OCI-LY7 (cell line): ENCODE measurements at regions not wholly inside any gene's neighbourhood (a gene's known extent, or its start where the extent isn't known, plus 50 kb on each side); places are given as distances from the start of the nearest gene placed in this dataset.

ENCODE experiments used
- BruUV-seq: library from RNA; stranded (reverse); fragments of 400-500 nt; replicated peaks from 2 replicates; lab custom pipeline; 2021; lab: Mats Ljungman, UMichigan
- CTCF ChIA-PET: fragments of 300-600 bp; sonication (Branson Sonifier 250); formaldehyde crosslinking; loops from one replicate; lab custom pipeline; 2022; ENCODE audit warnings: antibody characterized with exemption; ENCODE audit not compliant: unreplicated experiment; lab: Charles Lee
- POLR2A ChIA-PET: fragments of 300-600 bp; sonication (Branson Sonifier 250); formaldehyde crosslinking; loops from one replicate; lab custom pipeline; 2022; ENCODE audit warnings: antibody characterized with exemption; lab: Charles Lee
- DNase-seq: peaks from one replicate; pipeline ENCODE4 v3.0.0-alpha.2; 2015; ENCODE audit warnings: low spot score
- H2AFZ ChIP-seq: fragments of 200-600 bp; sonication (generic), shearing (Covaris generic); 2 replicates; pipeline ENCODE4 v1.6.1; 2014; ENCODE audit warnings: mild to moderate bottlenecking, antibody characterized with exemption, low read length, moderate library complexity
- H3K27ac ChIP-seq: fragments of 200-600 bp; sonication (generic); 2 replicates; pipeline ENCODE4 v1.5.1; 2014; ENCODE audit warnings: mixed run types, low read depth, mild to moderate bottlenecking, moderate library complexity, low read length, inconsistent platforms; ENCODE audit not compliant: poor library complexity, severe bottlenecking
- H3K36me3 ChIP-seq: fragments of 200-600 bp; sonication (generic); 2 replicates; pipeline ENCODE4 v1.6.1; 2014; ENCODE audit warnings: mild to moderate bottlenecking, antibody characterized with exemption, low read length, moderate library complexity, mixed read lengths; ENCODE audit not compliant: insufficient read depth
- H3K4me1 ChIP-seq: fragments of 200-600 bp; sonication (generic); 2 replicates; pipeline ENCODE4 v1.5.1; 2014; ENCODE audit warnings: mild to moderate bottlenecking, low read length; ENCODE audit not compliant: insufficient read depth, poor library complexity, severe bottlenecking
- H3K4me2 ChIP-seq: fragments of 200-600 bp; sonication (generic); 2 replicates; pipeline ENCODE4 v1.6.1; 2014; ENCODE audit warnings: mild to moderate bottlenecking, low read length
- H3K4me3 ChIP-seq: fragments of 200-600 bp; sonication (generic); 2 replicates; pipeline ENCODE4 v1.5.1; 2014; ENCODE audit warnings: mild to moderate bottlenecking, low read depth, low read length; ENCODE audit not compliant: poor library complexity, severe bottlenecking
- H3K79me2 ChIP-seq: fragments of 200-600 bp; sonication (generic); 2 replicates; pipeline ENCODE4 v1.6.1; 2016; ENCODE audit warnings: low read depth, mild to moderate bottlenecking, low read length, moderate library complexity, mixed read lengths; ENCODE audit not compliant: insufficient read depth
- H3K9me2 ChIP-seq: fragments of 200-600 bp; sonication (generic); 2 replicates; pipeline ENCODE4 v1.6.1; 2016; ENCODE audit warnings: mild to moderate bottlenecking, low read length, mixed read lengths; ENCODE audit not compliant: insufficient read depth
- H3K9me3 ChIP-seq: fragments of 200-600 bp; sonication (generic); 2 replicates; pipeline ENCODE4 v1.6.1; 2014; ENCODE audit warnings: mild to moderate bottlenecking, mixed run types, low read length, mixed read lengths
- H4K20me1 ChIP-seq: fragments of 200-600 bp; sonication (generic); 2 replicates; pipeline ENCODE4 v1.6.1; 2014; ENCODE audit warnings: mild to moderate bottlenecking, antibody characterized with exemption, low read length, moderate library complexity, mixed read lengths; ENCODE audit not compliant: insufficient read depth
- CTCF ChIP-seq: fragments of 200-600 bp; sonication (generic); conservative IDR thresholded peaks from 2 replicates; pipeline ENCODE4 v1.5.1; 2014; ENCODE audit warnings: mild to moderate bottlenecking, antibody characterized with exemption, low read length, moderate library complexity, mixed read lengths
- EZH2phosphoT487 ChIP-seq: fragments of 200-600 bp; sonication (generic); IDR thresholded peaks from 2 replicates; pipeline ENCODE4 v1.6.1; 2018; ENCODE audit warnings: low read depth, borderline replicate concordance, mild to moderate bottlenecking, mixed run types, antibody characterized with exemption, low read length, moderate library complexity, mixed read lengths
- intact Hi-C: fragments of 100-400 bp; cut with micrococcal nuclease; formaldehyde crosslinking; loops from one replicate; pipeline ENCODE4 v1.10.0; 2022; ENCODE audit not compliant: unreplicated experiment

- H3K9me3 ChIP-seq = no peaks in the 10 kb centered on the region
- ChIA-PET CTCF (no interaction called here), POLR2A (no interaction called here)
- no peak for DNase-seq
- intact Hi-C loops = no loop called here
- H3K27ac ChIP-seq = no peak overlapping the region
- no peak overlapping the region for H3K4me3 ChIP-seq
- H3K9me2 ChIP-seq = no peaks in the 10 kb centered on the region
- no peaks in the 10 kb centered on the region for H4K20me1 ChIP-seq
- H3K79me2 ChIP-seq = no peaks in the 10 kb centered on the region
- H3K36me3 ChIP-seq = no peaks in the 10 kb centered on the region
- H2AFZ ChIP-seq = no peak overlapping the region
- no peaks in the 10 kb centered on the region for H3K4me1 ChIP-seq
- no peak overlapping the region for H3K4me2 ChIP-seq
- TF ChIP-seq EZH2phosphoT487 (no peak), CTCF (no peak)
- BruUV-seq = no TSS peak
Observed at GRCh38 chr14:63781686-63782085, 53.8 kb upstream of the SGPP1 start.

- no peaks in the 10 kb centered on the region for H3K36me3 ChIP-seq
- no peaks in the 10 kb centered on the region for H3K9me3 ChIP-seq
- no peaks in the 10 kb centered on the region for H4K20me1 ChIP-seq
- no peak overlapping the region for H3K4me3 ChIP-seq
- H3K79me2 ChIP-seq = no peaks in the 10 kb centered on the region
- BruUV-seq = no TSS peak
- H3K27ac ChIP-seq = no peak overlapping the region
- H2AFZ ChIP-seq = no peak overlapping the region
- ChIA-PET CTCF (no interaction called here), POLR2A (no interaction called here)
- TF ChIP-seq EZH2phosphoT487 (no peak), CTCF (no peak)
- H3K4me2 ChIP-seq = no peak overlapping the region
- no peaks in the 10 kb centered on the region for H3K4me1 ChIP-seq
- no peaks in the 10 kb centered on the region for H3K9me2 ChIP-seq
- intact Hi-C loops = no loop called here
- no peak for DNase-seq
Observed at GRCh38 chr14:63782683-63783389, 55.0 kb upstream of the SGPP1 start.

- CTCF ChIA-PET = no interaction called here
Observed at GRCh38 chr14:63788011-63788933, 60.4 kb upstream of the SGPP1 start.

More at GRCh38 chr14:63788011-63788933, 60.4 kb upstream of the SGPP1 start:
- intact Hi-C loops = no loop called here
- no peaks in the 10 kb centered on the region for H3K79me2 ChIP-seq
- no peak overlapping the region for H2AFZ ChIP-seq
- BruUV-seq = no TSS peak
- no peak overlapping the region for H3K4me3 ChIP-seq
- no peaks in the 10 kb centered on the region for H3K9me2 ChIP-seq
- no peak for DNase-seq
- H3K4me1 ChIP-seq = no peaks in the 10 kb centered on the region
- no peaks in the 10 kb centered on the region for H4K20me1 ChIP-seq
- TF ChIP-seq EZH2phosphoT487 (no peak), CTCF (no peak)
- no peaks in the 10 kb centered on the region for H3K9me3 ChIP-seq
- H3K4me2 ChIP-seq = no peak overlapping the region
- H3K36me3 ChIP-seq = no peaks in the 10 kb centered on the region
- POLR2A ChIA-PET = interaction anchor here (0.5 kb wide), 1 partner anchor 115 kb away, joined by 3 read pairs; no protein-coding TSS in a partner anchor
- H3K27ac ChIP-seq = no peak overlapping the region
